CD4-positive, alpha-beta T cell treated with Interleukin-4 for 1 hour (primary cell): ENCODE measurements at regions not wholly inside any gene's neighbourhood (a gene's known extent, or its start where the extent isn't known, plus 50 kb on each side); places are given as distances from the start of the nearest gene placed in this dataset.

Experiments
- DNase-seq, 2 donors: peaks; one replicate each; pipeline ENCODE4 v3.0.0-alpha.2; 2020 to 2022

GRCh38 chr21:35352066-35352770 is 303.1 kb upstream of the RUNX1 start:
- DNase-seq: no peak

DNA sequence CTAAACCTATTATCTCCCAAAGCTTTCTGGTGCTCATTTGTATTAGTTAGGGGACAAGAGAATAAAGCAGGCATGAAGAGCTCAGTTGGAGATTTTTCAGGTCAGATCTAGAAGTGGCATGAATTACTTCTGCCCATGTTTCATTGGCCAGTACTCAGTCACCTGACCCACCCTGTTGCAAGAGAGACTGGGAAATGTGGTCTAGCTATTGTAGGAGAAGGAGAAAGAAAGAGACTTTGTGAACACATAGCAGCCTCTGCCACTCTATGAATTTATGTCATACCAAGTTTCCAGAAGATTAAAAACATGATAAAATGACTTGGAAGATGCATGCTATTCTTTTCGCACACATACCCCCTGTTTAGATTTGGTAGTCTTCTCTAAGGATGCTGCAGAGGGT is 302.3 kb upstream of the RUNX1 start:
- no peak for DNase-seq

DNA sequence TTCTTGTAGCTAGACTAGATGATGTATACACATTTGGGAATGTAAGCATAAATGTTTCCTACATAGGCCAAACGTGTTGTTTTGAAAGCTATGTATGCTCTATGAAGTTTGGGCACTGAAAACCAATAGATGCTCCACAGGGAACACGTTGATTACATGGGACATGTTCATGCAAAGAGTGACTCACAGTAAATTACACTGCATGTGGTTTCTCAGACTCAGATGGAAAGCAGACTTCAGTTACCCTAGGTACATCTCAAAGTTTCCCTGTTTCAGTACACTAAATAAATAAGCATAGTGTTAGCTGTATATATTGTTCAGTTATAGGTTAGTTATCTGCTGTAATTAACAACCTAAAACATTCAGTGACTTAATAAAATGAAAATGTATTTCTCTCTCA is 301.9 kb upstream of the RUNX1 start:
- DNase-seq: no peak

GRCh38 chr21:35349376-35350080 is 300.4 kb upstream of the RUNX1 start:
- no peak for DNase-seq

DNA sequence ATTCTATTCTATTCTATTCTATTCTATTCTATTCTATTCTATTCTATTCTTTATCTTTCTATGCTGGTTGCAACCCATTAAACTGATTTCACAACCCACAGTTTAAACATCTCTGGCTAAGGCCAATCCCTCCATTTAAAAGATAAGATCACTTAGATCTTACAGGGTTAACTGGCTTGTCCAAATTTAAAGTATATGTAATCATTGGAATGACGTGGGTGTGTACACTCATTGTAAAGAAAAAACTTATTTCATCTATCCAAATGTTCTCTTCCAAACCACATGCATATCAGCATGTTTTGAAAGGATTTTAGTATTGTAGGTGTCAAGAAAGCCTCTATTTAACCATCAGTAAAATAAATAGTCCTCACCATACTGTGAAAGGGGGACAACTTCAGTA is 299.6 kb upstream of the RUNX1 start:
- DNase-seq: no peak

DNA sequence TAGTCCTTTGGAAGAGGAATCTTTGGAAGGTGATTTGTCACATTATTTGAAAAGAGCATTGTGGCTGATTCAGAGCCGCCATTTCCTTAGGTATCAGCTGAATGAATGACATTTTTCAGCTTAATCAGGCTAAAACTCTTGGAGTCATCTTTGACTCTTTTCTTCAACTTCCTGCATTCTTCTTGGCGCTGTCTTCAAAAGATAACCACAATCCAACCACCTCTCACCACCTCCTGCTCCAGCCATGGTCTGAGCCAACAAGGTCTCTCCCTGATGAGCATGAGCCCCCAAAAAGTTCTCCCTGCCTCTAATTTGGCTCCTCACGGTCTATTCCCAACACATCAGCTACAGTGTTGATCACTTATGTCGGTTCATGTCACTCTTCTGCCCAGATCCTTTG is 297.6 kb upstream of the RUNX1 start:
- DNase-seq: no peak

DNA sequence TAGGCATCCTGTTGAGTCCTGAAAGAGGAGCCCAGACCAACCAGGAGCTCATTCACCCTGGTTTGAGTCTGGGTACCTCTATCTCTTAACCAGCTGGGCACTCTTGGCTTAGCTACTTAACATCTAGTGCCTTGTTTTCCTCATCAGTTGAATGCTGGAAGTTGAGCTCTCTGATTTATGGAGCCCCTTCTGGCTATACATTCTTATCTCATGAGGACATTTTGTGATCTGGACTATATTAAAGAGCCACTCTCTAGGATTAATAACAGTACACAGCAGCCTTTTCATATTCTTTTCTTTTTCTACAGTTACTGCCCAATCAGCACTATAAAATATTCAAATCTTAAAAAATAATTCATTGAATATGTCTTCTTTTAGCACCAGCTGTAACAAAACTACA is 296.9 kb upstream of the RUNX1 start:
- no peak for DNase-seq

DNA sequence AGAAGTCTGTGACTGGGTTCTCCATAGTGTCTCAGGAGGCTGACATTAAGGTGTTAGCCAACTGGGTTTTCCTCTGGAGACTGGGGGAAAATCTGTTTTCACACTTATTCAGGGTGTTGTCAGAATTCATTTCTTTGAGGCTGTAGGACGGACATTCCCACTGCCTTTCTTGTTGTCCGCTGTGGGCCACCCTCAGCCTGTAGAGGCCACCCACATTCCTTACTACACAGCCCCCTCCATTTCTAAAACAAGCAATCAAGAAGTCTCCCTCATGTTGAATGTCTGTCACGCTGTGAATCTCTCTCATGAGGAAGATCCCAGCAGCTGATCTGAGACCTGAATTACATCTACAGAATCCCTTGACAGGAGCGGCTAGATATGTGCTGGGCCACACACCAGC is 295.5 kb upstream of the RUNX1 start:
- no peak for DNase-seq

DNA sequence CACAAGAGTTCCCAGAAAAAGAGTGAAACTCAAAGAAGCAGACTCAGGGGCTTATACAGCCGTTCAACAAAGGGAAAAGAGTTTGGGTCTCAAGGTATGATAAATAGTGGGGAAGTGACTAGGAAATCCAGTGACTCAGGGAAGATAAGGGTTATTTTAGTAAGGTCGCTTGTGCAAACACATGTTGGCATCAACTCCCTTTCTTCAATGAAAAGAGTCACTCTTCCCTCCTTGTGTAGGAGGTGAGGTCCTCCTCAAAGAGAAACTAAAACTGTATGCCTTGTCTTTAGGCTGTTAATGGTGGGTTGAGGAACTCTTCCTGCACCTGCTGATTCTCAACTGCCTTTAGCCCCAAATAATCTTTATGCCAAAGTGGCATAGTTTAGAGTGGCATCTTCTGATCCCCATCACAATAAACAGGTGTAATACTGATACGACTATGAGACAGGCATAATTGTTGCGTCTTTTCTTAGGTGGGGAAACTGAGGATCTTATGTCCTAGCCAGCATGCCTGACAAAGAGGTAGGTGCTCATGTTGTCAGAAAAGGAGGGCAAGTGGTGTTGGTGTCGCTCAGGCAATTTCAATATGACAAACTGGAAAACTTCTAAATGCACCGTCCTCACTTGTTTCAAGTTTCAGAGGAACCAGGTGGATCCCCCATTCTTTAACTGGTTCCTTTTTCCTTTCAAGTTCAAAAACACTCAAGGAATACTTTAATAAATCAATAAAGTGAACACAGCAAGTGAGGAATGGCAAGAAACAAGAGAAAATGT is 294.1 kb upstream of the RUNX1 start:
- DNase-seq: peak in 1 of 2 donors; percentile 10

DNA sequence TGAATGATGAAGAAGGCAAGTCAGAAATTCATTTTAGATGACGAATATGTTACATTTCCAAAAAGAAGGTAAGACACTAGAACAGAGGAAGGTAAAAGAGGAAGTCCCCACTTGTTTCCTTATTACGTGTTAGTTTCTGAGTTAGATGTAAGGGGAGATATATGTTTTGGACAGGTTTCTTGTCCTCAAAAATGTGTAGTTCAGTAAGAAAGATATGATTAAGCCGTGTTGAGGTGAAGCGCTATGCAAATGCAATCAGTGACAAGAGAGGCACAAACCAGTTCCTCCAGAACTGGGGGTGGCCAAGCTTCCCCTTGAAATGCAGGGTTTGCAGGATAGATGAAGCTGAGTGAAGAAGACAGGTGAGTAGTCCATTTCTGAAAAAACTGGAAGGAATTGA is 293.3 kb upstream of the RUNX1 start:
- no peak for DNase-seq

DNA sequence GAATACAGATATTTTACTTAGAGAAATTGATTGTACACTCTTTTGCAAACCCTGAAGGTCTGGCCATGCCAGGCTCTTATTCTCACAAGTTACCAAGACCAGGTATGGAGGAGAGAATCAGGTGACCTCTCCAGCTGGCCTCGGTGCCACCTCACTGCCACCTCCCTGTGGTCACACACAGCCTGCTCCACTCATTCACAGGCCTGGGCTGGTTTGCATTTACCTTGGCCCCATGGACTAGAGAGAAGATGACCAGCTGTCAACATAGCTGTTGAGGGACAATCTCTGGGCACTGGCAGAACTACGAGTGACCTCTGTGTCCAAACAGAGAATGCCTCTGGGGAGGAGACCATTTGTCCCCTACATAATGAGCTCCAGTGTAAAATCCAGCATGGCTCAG is 291.2 kb upstream of the RUNX1 start:
- DNase-seq: no peak

- no peak for DNase-seq
Measured at GRCh38 chr21:35338881-35339632, 290.0 kb upstream of the RUNX1 start.

DNA sequence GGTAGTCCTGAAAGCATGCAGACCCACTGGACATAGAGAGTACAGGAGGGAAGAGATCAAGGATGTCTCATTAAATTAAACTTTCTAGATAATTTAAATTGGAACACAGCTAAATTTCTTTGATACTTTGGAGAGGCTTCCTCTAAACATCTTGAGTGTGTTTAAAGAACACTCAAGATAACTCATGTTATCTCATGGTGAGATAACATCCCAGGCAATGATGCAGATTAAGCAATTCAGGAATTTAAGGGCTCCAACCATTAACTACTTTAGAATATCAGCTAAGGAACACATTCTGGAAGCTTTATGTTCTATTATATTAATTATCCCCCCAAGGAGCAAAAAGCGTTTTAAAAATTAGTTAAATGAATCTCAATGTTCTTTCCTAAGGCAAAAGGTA is 289.2 kb upstream of the RUNX1 start:
- DNase-seq: no peak

DNA sequence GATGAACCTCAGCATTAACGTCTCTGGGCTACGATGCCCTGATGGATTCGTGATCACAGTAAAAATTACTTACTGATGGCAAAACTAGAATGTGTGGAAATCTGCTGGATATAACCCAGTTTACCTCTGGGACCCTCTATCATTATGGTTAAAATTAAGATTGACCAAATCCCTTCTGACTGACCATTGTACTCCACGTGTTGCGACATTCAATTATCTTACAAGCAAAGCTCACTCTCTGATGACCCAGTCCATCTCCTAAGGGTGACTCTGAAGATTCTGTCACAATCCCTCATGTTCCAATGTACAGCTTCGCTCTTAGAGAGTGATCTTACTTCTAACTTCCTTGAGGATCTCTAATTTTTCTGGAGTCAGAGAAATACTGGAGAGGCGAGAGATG is 288.5 kb upstream of the RUNX1 start:
- no peak for DNase-seq

- DNase-seq: no peak
Measured at GRCh38 chr21:35336534-35336933, 287.4 kb upstream of the RUNX1 start.

DNA sequence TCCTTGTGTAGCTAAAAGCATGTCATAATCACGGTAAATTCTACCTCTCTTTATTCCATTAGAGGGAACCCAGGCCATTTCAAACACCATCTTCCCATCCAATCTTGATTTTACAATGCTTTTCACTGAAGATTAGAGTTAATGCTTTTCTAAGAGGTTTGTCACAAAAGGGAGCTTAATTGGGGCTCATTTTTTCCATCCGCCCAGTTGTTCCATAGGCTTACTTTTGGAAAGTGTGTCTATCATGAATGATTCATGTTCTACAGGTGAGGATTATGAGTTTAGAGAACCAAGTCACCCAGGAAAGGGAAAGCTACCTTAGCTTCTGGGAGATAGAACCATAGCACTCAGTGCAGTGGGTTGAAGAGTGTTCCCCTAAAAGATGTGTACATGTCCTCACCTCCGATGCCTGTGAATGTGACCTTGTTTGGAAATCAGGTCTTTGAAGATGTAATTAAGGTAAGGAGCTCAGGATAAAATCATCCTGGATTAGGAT is 286.9 kb upstream of the RUNX1 start:
- no peak for DNase-seq

- DNase-seq: no peak
Measured at GRCh38 chr21:35333831-35334618, 284.9 kb upstream of the RUNX1 start.

DNA sequence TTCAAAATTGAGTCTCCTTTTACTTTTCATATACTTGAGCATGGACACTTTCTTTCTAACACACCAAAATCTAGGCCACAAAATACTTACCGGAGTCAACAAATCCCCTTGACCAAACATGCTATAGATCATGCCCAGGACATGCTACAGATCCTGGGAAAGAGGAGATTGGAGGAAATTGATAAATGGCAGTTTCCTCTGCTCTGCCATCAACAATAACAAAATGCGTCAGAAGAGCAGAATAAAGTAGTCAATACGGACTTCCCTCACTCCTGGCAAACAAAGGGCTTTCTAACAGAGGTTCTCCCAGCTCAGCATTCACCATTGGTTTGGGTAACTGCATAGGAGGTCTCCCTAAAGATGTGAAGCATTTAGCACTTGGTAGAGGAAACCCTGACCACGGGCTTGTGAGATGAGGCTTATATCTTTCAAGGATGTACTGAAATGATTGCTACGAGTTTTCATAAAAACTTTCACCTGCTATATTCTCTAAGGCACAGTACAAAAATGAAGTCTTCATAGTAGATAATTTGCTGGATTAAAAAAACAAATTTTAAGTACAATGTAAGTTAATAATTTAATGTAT is 283.8 kb upstream of the RUNX1 start:
- DNase-seq: no peak

DNA sequence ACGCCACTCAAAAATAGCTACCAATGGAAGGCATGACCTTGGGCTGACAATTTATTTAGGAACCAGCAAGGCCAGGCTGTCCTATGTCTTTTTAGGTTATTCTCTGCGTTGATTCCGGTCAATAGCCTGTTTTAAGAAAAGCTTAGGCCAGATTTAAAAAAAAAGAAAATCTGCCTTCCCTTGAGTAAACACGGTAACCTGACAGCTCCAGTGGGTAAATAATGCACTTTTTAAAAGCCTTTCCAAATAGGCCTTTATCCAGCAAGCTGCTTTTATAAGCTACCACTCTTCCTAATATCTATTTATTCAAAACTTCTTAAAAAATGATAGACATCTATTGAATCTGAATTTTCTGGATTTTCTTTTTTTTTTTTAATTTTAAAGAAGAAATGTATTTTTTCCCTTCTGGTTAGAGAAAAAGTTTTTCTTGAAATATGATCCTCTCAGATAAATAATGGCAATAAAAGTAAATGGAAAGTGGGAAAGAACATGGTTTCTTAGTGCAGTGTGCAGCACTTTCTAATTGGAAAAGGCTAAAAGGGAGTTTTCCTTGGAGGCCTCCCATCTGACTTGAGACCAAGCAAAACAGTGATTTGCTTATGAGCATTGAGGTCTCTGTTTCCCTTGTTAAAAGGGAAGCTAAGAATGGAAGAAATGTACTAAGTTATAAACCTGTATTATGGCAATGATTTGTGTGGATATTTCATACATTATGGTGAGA is 281.0 kb upstream of the RUNX1 start:
- no peak for DNase-seq

- no peak for DNase-seq
Measured at GRCh38 chr21:35328856-35329455, 279.9 kb upstream of the RUNX1 start.

- DNase-seq: no peak
Measured at GRCh38 chr21:35326677-35327076, 277.6 kb upstream of the RUNX1 start.
